Neuronal stem cell (in vitro differentiated cells): ENCODE measurements at regions not wholly inside any gene's neighbourhood (a gene's known extent, or its start where the extent isn't known, plus 50 kb on each side); places are given as distances from the start of the nearest gene placed in this dataset.

Experiments
- DNase-seq: peaks from one replicate; pipeline ENCODE4 v3.0.0-alpha.2; 2013; ENCODE audit warnings: low spot score
- H2AFZ ChIP-seq: one replicate; pipeline ENCODE4 v1.6.1; 2013; ENCODE audit warnings: mild to moderate bottlenecking, low read length, inconsistent platforms
- H2AK5ac ChIP-seq: 2 replicates; pipeline ENCODE4 v1.6.1; 2013; ENCODE audit warnings: low read depth, mild to moderate bottlenecking, inconsistent platforms, low read length, moderate library complexity, mixed read lengths
- H2BK120ac ChIP-seq: 2 replicates; pipeline ENCODE4 v1.6.1; 2013; ENCODE audit warnings: low read depth, mild to moderate bottlenecking, inconsistent platforms, low read length, moderate library complexity, mixed read lengths
- H2BK12ac ChIP-seq: one replicate; pipeline ENCODE4 v1.6.1; 2013; ENCODE audit warnings: low read length, inconsistent platforms
- H2BK15ac ChIP-seq: 2 replicates; pipeline ENCODE4 v1.6.1; 2013; ENCODE audit warnings: mild to moderate bottlenecking, low read length, inconsistent platforms, mixed read lengths
- H2BK5ac ChIP-seq: one replicate; pipeline ENCODE4 v1.6.1; 2013; ENCODE audit warnings: inconsistent platforms, mild to moderate bottlenecking, low read length, moderate library complexity
- H3K14ac ChIP-seq: one replicate; pipeline ENCODE4 v1.6.1; 2013; ENCODE audit warnings: low read length, inconsistent platforms
- H3K18ac ChIP-seq: 2 replicates; pipeline ENCODE4 v1.6.1; 2013; ENCODE audit warnings: low read length, inconsistent platforms
- H3K23ac ChIP-seq: 2 replicates; pipeline ENCODE4 v1.6.1; 2013; ENCODE audit warnings: low read depth, mild to moderate bottlenecking, mixed read lengths, low read length, inconsistent platforms; ENCODE audit not compliant: poor library complexity
- H3K27ac ChIP-seq: replicated peaks from 3 replicates; pipeline ENCODE4 v1.5.1; 2013; ENCODE audit warnings: low read length, inconsistent platforms
- H3K27me3 ChIP-seq, 3 experiments: 2 replicates each; pipeline ENCODE4 v1.6.1; 2013; ENCODE audit warnings: low read length in 3 of 3, mild to moderate bottlenecking in 2 of 3, inconsistent platforms in 1 of 3, low read depth in 1 of 3, mixed read lengths in 1 of 3, moderate library complexity in 1 of 3; ENCODE audit not compliant: control insufficient read depth in 3 of 3, insufficient read depth in 3 of 3
- H3K36me3 ChIP-seq, 2 donors: replicated peaks in 1 of 2; 2 replicates each; pipeline ENCODE4 v1.6.1; 2013; ENCODE audit warnings: low read length in 2 of 2; ENCODE audit not compliant: control insufficient read depth in 2 of 2, insufficient read depth in 2 of 2
- H3K4ac ChIP-seq: 2 replicates; pipeline ENCODE4 v1.6.1; 2013; ENCODE audit warnings: inconsistent platforms, mild to moderate bottlenecking, low read length, moderate library complexity
- H3K4me1 ChIP-seq, 2 donors: 1 replicate in 1 of 2; 2 replicates in 1 of 2; pipeline ENCODE4 v1.6.1; 2013; ENCODE audit warnings: low read length in 2 of 2, low read depth in 1 of 2; ENCODE audit not compliant: control insufficient read depth in 2 of 2, insufficient read depth in 1 of 2
- H3K4me2 ChIP-seq: one replicate; pipeline ENCODE4 v1.6.1; 2013; ENCODE audit warnings: mild to moderate bottlenecking, low read length, inconsistent platforms; ENCODE audit not compliant: insufficient read depth, poor library complexity, severe bottlenecking
- H3K4me3 ChIP-seq, 2 donors: 2 replicates each; pipeline ENCODE4 v1.5.1; 2013; ENCODE audit warnings: low read length in 2 of 2, mild to moderate bottlenecking in 2 of 2, inconsistent platforms in 1 of 2, moderate library complexity in 1 of 2
- H3K79me1 ChIP-seq: one replicate; pipeline ENCODE4 v1.6.1; 2013; ENCODE audit warnings: low read depth, mild to moderate bottlenecking, inconsistent platforms, low read length, moderate library complexity
- H3K9ac ChIP-seq: one replicate; pipeline ENCODE4 v1.6.1; 2013; ENCODE audit warnings: mild to moderate bottlenecking, low read depth, low read length, inconsistent platforms; ENCODE audit not compliant: poor library complexity
- H3K9me3 ChIP-seq, 2 donors: replicated peaks in 1 of 2; 2 replicates each; pipeline versions ENCODE3 to v1.6.1; 2013; ENCODE audit warnings: low read length in 2 of 2, mild to moderate bottlenecking in 2 of 2, inconsistent platforms in 1 of 2, low read depth in 1 of 2, mixed read lengths in 1 of 2, moderate library complexity in 1 of 2; ENCODE audit not compliant: control insufficient read depth in 2 of 2, insufficient read depth in 1 of 2
- H4K8ac ChIP-seq: one replicate; pipeline ENCODE4 v1.6.1; 2013; ENCODE audit warnings: low read depth, mild to moderate bottlenecking, inconsistent platforms, low read length, moderate library complexity
- H4K91ac ChIP-seq: one replicate; pipeline ENCODE4 v1.6.1; 2013; ENCODE audit warnings: low read length, low read depth, mild to moderate bottlenecking, inconsistent platforms; ENCODE audit not compliant: poor library complexity
- WGBS, 2 donors: extraction: QIAGEN DNeasy Blood & Tissue Kit; methylation state at CpG; one replicate each; pipeline ENCODE4 v1.1.7; 2013; ENCODE audit warnings: missing lambda C conversion rate in 2 of 2, mixed read lengths in 1 of 2; ENCODE audit not compliant: insufficient read length in 2 of 2, insufficient replicate concordance in 1 of 2; ENCODE audit errors: extremely low coverage in 2 of 2; 5-methylcytosine and 5-hydroxymethylcytosine counted together

GRCh38 chr7:114109721-114110120 lies 190.9 kb upstream of the PPP1R3A start:
- peaks cover 0 to 3% of the 10 kb centered on the region in 2 donors for H3K9me3 ChIP-seq
- no peak overlapping the region for H2BK5ac ChIP-seq
- H3K79me1 ChIP-seq, result no peaks in the 10 kb centered on the region
- no peak overlapping the region for H3K4ac ChIP-seq
- no peaks in the 10 kb centered on the region for H3K36me3 ChIP-seq
- DNase-seq, result no peak
- H3K27me3 ChIP-seq, result no peaks in the 10 kb centered on the region
- no peak overlapping the region for H3K27ac ChIP-seq
- H3K9ac ChIP-seq, result no peak overlapping the region
- H2BK120ac ChIP-seq, result no peak overlapping the region
- H3K4me1 ChIP-seq, result no peaks in the 10 kb centered on the region
- no peak overlapping the region for H2BK15ac ChIP-seq
- no peak overlapping the region for H2AFZ ChIP-seq
- H4K91ac ChIP-seq, result no peak overlapping the region
- H3K4me2 ChIP-seq, result no peak overlapping the region
- no peak overlapping the region for H4K8ac ChIP-seq
- no peak overlapping the region for H2BK12ac ChIP-seq
- H3K18ac ChIP-seq, result no peak overlapping the region
- no peak overlapping the region for H2AK5ac ChIP-seq
- no peak overlapping the region for H3K4me3 ChIP-seq
- no peak overlapping the region for H3K23ac ChIP-seq
- H3K14ac ChIP-seq, result no peak overlapping the region

GRCh38 chr7:114109304-114109703 lies 190.5 kb upstream of the PPP1R3A start:
- H3K4me2 ChIP-seq, result no peak overlapping the region
- no peak overlapping the region for H4K8ac ChIP-seq
- no peak overlapping the region for H2BK15ac ChIP-seq
- H2AFZ ChIP-seq, result no peak overlapping the region
- no peaks in the 10 kb centered on the region for H3K4me1 ChIP-seq
- no CpG with 5 or more reads among the region's 1 CpG for WGBS, 2 donors
- no peak overlapping the region for H2BK12ac ChIP-seq
- H4K91ac ChIP-seq, result no peak overlapping the region
- H2BK120ac ChIP-seq, result no peak overlapping the region
- no peak overlapping the region for H3K4ac ChIP-seq
- no peaks in the 10 kb centered on the region for H3K27me3 ChIP-seq
- no peak for DNase-seq
- H2BK5ac ChIP-seq, result no peak overlapping the region
- H2AK5ac ChIP-seq, result no peak overlapping the region
- no peak overlapping the region for H3K18ac ChIP-seq
- peaks cover 0 to 3% of the 10 kb centered on the region in 2 donors for H3K9me3 ChIP-seq
- H3K79me1 ChIP-seq, result no peaks in the 10 kb centered on the region
- H3K23ac ChIP-seq, result no peak overlapping the region
- no peaks in the 10 kb centered on the region for H3K36me3 ChIP-seq
- no peak overlapping the region for H3K4me3 ChIP-seq
- H3K14ac ChIP-seq, result no peak overlapping the region
- H3K27ac ChIP-seq, result no peak overlapping the region
- H3K9ac ChIP-seq, result no peak overlapping the region

- no peak overlapping the region for H3K4me2 ChIP-seq
- H3K27ac ChIP-seq, result no peak overlapping the region
- H3K79me1 ChIP-seq, result no peaks in the 10 kb centered on the region
- H3K36me3 ChIP-seq, result no peaks in the 10 kb centered on the region
- no peak overlapping the region for H3K9ac ChIP-seq
- H3K14ac ChIP-seq, result no peak overlapping the region
- H4K91ac ChIP-seq, result no peak overlapping the region
- no peak for DNase-seq
- H3K18ac ChIP-seq, result no peak overlapping the region
- H3K23ac ChIP-seq, result no peak overlapping the region
- no peaks in the 10 kb centered on the region for H3K27me3 ChIP-seq
- H2BK12ac ChIP-seq, result no peak overlapping the region
- H3K4me3 ChIP-seq, result no peak overlapping the region
- no peak overlapping the region for H2BK15ac ChIP-seq
- H2BK120ac ChIP-seq, result no peak overlapping the region
- no peaks in the 10 kb centered on the region for H3K4me1 ChIP-seq
- H2BK5ac ChIP-seq, result no peak overlapping the region
- H3K4ac ChIP-seq, result no peak overlapping the region
- H2AK5ac ChIP-seq, result no peak overlapping the region
- no peak overlapping the region for H4K8ac ChIP-seq
- no peak overlapping the region for H2AFZ ChIP-seq
- H3K9me3 ChIP-seq, result peaks cover 0 to 3% of the 10 kb centered on the region in 2 donors
Observed at GRCh38 chr7:114108510-114108909, 189.7 kb upstream of the PPP1R3A start.

- Histone ChIP-seq H3K4ac (no peak overlapping the region), H3K18ac (no peak overlapping the region), H2BK12ac (no peak overlapping the region), H3K9me3 (no peaks in the 10 kb centered on the region), H3K14ac (no peak overlapping the region), H3K27me3 (no peaks in the 10 kb centered on the region), H3K79me1 (no peaks in the 10 kb centered on the region), H3K36me3 (no peaks in the 10 kb centered on the region), H3K23ac (no peak overlapping the region), H2AK5ac (no peak overlapping the region), H3K4me1 (no peaks in the 10 kb centered on the region), H2BK5ac (no peak overlapping the region), H4K8ac (no peak overlapping the region), H2BK15ac (no peak overlapping the region), H3K4me3 (no peak overlapping the region), H3K27ac (no peak overlapping the region), H4K91ac (no peak overlapping the region), H2AFZ (no peak overlapping the region), H2BK120ac (no peak overlapping the region), H3K9ac (no peak overlapping the region), H3K4me2 (no peak overlapping the region)
- no CpG with 5 or more reads among the region's 2 CpGs for WGBS, 2 donors
- DNase-seq, result no peak
Observed at GRCh38 chr7:114107522-114107921, 188.7 kb upstream of the PPP1R3A start.
